ENCODE measurements at regions not wholly inside any gene's neighbourhood (a gene's known extent, or its start where the extent isn't known, plus 50 kb on each side); places are given as distances from the start of the nearest gene placed in this dataset.

- H4K20me1 ChIP-seq (ENCODE audit: insufficient read depth): no peaks in the 10 kb centered on the region
- H3K79me2 ChIP-seq (ENCODE audit: insufficient read depth, low read length): no peaks in the 10 kb centered on the region
- no peak overlapping the region for H3K9ac ChIP-seq (ENCODE audit: low read length)
- H3K4me2 ChIP-seq (ENCODE audit: low read length): no peak overlapping the region
- H3K9me2 ChIP-seq (ENCODE audit: insufficient read depth): no peaks in the 10 kb centered on the region; the same call in 1 of the 2 replicates
- TF ChIP-seq REST (IDR thresholded peaks at IDR 0.05; ENCODE audit: low read depth): no peak
- TF ChIP-seq FOSL1 (IDR thresholded peaks at IDR 0.05; ENCODE audit: low read depth): no peak
- TF ChIP-seq SRF (IDR thresholded peaks at IDR 0.05; ENCODE audit: low read depth): no peak
- TF ChIP-seq EZH2phosphoT487 (IDR thresholded peaks at IDR 0.05; ENCODE audit: borderline replicate concordance): no peak
- TF ChIP-seq, protein P1, sequence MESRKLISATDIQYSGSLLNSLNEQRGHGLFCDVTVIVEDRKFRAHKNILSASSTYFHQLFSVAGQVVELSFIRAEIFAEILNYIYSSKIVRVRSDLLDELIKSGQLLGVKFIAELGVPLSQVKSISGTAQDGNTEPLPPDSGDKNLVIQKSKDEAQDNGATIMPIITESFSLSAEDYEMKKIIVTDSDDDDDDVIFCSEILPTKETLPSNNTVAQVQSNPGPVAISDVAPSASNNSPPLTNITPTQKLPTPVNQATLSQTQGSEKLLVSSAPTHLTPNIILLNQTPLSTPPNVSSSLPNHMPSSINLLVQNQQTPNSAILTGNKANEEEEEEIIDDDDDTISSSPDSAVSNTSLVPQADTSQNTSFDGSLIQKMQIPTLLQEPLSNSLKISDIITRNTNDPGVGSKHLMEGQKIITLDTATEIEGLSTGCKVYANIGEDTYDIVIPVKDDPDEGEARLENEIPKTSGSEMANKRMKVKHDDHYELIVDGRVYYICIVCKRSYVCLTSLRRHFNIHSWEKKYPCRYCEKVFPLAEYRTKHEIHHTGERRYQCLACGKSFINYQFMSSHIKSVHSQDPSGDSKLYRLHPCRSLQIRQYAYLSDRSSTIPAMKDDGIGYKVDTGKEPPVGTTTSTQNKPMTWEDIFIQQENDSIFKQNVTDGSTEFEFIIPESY (IDR thresholded peaks at IDR 0.05; ENCODE audit: extremely low read depth, insufficient replicate concordance, low read length): no peak
- TF ChIP-seq TCF7L2 (IDR thresholded peaks at IDR 0.05; ENCODE audit: borderline replicate concordance, extremely low read depth, insufficient read depth, insufficient read length): no peak
- TF ChIP-seq ATF3 (IDR thresholded peaks at IDR 0.05): no peak
- TF ChIP-seq EZH2 (IDR thresholded peaks at IDR 0.05): no peak
- no peak for TF ChIP-seq CTCF (IDR thresholded peaks at IDR 0.05 in 2 of 3, conservative IDR thresholded peaks at IDR 0.05 in 1 of 3; ENCODE audit: borderline replicate concordance in 1 of 3, insufficient read depth in 1 of 3, low read depth in 2 of 3, low read length in 2 of 3)
- no peak for TF ChIP-seq JUND (IDR thresholded peaks at IDR 0.05)
- no peak for TF ChIP-seq POLR2A (IDR thresholded peaks at IDR 0.05; ENCODE audit: borderline replicate concordance, extremely low read depth, insufficient read depth, insufficient read length)
- no peak for TF ChIP-seq YY1 (IDR thresholded peaks at IDR 0.05; ENCODE audit: extremely low read depth, insufficient replicate concordance, low read depth, low read length)
- no peak for TF ChIP-seq ZFX (IDR thresholded peaks at IDR 0.05)
- no peak for TF ChIP-seq CBX3 (IDR thresholded peaks at IDR 0.05; ENCODE audit: low read depth)
- no peak for TF ChIP-seq CEBPB (IDR thresholded peaks at IDR 0.05; ENCODE audit: low read depth)
- ChIA-PET POLR2A (no interaction called here), CTCF (no interaction called here), RAD21 (ENCODE audit: low non-redundant PET in 1 of 2, low total read pairs in 2 of 2, uncharacterized antibody in 2 of 2, unreplicated experiment in 2 of 2) (no interaction called here)
- no peaks in the 10 kb centered on the region for H3K9me3 ChIP-seq (ENCODE audit: control insufficient read depth in 1 of 2, insufficient read depth in 1 of 2, low read depth in 1 of 2, low read length in 2 of 2)
- DNase-seq (ENCODE audit: low read depth, low spot score) (no peak), ATAC-seq (no peak)
- no peaks in the 10 kb centered on the region for H3K4me1 ChIP-seq (ENCODE audit: control insufficient read depth in 1 of 2, insufficient read depth in 2 of 2, low read length in 2 of 2)
- no peaks in the 10 kb centered on the region for H3K27me3 ChIP-seq (ENCODE audit: insufficient read depth, low read length)
- no TSS peak for BruUV-seq (replicated peaks)
- no peak overlapping the region for H3K27ac ChIP-seq (ENCODE audit: low read depth, low read length)
- H3K36me3 ChIP-seq (ENCODE audit: control insufficient read depth in 1 of 2, insufficient read depth in 2 of 2, low read length in 2 of 2): no peaks in the 10 kb centered on the region
- H2AFZ ChIP-seq (ENCODE audit: low read depth, low read length, poor library complexity, severe bottlenecking): no peak overlapping the region
- intact Hi-C loops (cut with micrococcal nuclease): no loop called here
- no peak overlapping the region for H3K4me3 ChIP-seq (replicated peaks in 1 of 2; ENCODE audit: low read depth in 1 of 2, low read length in 2 of 2)
Measured at GRCh38 chr4:159906051-159906450, 803.2 kb downstream of the RAPGEF2 start.

Data from HCT116 (cell line).